ENCODE measurements at regions not wholly inside any gene's neighbourhood (a gene's known extent, or its start where the extent isn't known, plus 50 kb on each side); places are given as distances from the start of the nearest gene placed in this dataset.

DNA sequence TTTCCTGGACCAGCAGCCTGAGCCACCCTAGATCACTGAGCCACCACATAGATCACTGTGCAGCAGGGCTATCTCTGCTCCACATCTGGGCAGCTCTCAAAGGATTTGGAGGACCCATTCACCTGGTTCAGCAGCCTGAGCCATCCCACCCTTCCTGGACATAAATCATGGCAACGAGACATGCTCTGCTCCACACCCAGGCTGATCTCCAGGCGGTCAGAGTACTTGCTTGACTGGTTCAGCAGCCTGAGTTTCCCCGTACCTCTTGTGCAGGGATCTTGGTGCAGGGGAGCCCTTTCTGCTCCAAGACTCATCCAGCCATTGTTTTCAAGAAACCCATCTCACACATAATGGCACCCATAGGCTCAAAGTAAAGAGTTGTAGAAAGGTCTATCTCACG lies 195.3 kb downstream of the LIG4 start:
- no peaks in the 10 kb centered on the region for H3K27me3 ChIP-seq (replicated peaks; ENCODE audit: insufficient read depth, low read depth, low read length, poor library complexity)
- ChIA-PET CTCF (no interaction called here), POLR2A (ENCODE audit: low non-redundant PET) (no interaction called here)
- TF ChIP-seq EZH2 (IDR thresholded peaks at IDR 0.05; ENCODE audit: borderline replicate concordance, low read depth, low read length, poor library complexity, severe bottlenecking), result no peak
- TF ChIP-seq, protein P1, sequence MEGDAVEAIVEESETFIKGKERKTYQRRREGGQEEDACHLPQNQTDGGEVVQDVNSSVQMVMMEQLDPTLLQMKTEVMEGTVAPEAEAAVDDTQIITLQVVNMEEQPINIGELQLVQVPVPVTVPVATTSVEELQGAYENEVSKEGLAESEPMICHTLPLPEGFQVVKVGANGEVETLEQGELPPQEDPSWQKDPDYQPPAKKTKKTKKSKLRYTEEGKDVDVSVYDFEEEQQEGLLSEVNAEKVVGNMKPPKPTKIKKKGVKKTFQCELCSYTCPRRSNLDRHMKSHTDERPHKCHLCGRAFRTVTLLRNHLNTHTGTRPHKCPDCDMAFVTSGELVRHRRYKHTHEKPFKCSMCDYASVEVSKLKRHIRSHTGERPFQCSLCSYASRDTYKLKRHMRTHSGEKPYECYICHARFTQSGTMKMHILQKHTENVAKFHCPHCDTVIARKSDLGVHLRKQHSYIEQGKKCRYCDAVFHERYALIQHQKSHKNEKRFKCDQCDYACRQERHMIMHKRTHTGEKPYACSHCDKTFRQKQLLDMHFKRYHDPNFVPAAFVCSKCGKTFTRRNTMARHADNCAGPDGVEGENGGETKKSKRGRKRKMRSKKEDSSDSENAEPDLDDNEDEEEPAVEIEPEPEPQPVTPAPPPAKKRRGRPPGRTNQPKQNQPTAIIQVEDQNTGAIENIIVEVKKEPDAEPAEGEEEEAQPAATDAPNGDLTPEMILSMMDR (conservative IDR thresholded peaks at IDR 0.05; ENCODE audit: low read depth, low read length), result no peak
- H3K4me1 ChIP-seq (ENCODE audit: insufficient read depth, low read length, poor library complexity, severe bottlenecking), result no peaks in the 10 kb centered on the region
- no TSS peak for BruUV-seq (replicated peaks)
- intact Hi-C loops (cut with micrococcal nuclease; ENCODE audit: unreplicated experiment), result no loop called here
- H3K4me3 ChIP-seq (ENCODE audit: low read depth, low read length, poor library complexity, severe bottlenecking), result no peak overlapping the region
- no peak for DNase-seq (ENCODE audit: low spot score)
- no peaks in the 10 kb centered on the region for H3K9me3 ChIP-seq (ENCODE audit: low read depth, low read length, poor library complexity, severe bottlenecking)
- H3K36me3 ChIP-seq (ENCODE audit: insufficient read depth, low read length, poor library complexity, severe bottlenecking), result no peaks in the 10 kb centered on the region
- no peak overlapping the region for H3K27ac ChIP-seq (ENCODE audit: low read depth, low read length, poor library complexity, severe bottlenecking)

DNA sequence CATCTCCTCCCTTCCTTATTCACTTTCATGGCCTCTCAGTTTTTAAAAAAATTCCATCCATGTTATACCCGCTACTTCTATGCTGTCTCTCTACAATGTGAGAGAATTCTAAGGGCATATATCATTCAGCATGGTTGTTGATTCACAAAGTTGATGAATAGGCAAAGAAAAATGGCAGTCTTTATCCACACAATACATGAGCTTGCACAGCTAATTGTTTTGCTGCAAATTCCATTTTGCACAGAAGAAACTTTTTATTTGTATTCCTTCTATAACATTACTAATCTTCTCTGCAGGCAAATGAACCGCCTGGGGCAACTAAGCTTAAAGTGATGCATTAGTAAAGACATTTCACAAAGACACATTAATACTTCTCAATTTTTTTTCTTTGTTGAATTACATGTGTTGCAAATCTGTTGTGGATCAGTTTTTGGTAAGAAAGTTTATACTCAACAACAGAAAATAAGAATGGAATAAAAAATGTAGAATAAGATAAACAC lies 196.9 kb downstream of the LIG4 start:
- intact Hi-C loops (cut with micrococcal nuclease; ENCODE audit: unreplicated experiment), result no loop called here
- ChIA-PET CTCF (no interaction called here), POLR2A (ENCODE audit: low non-redundant PET) (no interaction called here)
- no peak overlapping the region for H3K4me3 ChIP-seq (ENCODE audit: low read depth, low read length, poor library complexity, severe bottlenecking)
- no peak for TF ChIP-seq EZH2 (IDR thresholded peaks at IDR 0.05; ENCODE audit: borderline replicate concordance, low read depth, low read length, poor library complexity, severe bottlenecking)
- TF ChIP-seq, protein P1 (conservative IDR thresholded peaks at IDR 0.05; ENCODE audit: low read depth, low read length), result no peak
- H3K9me3 ChIP-seq (ENCODE audit: low read depth, low read length, poor library complexity, severe bottlenecking), result no peaks in the 10 kb centered on the region
- no peaks in the 10 kb centered on the region for H3K36me3 ChIP-seq (ENCODE audit: insufficient read depth, low read length, poor library complexity, severe bottlenecking)
- BruUV-seq (replicated peaks), result no TSS peak
- DNase-seq (ENCODE audit: low spot score), result no peak
- no peaks in the 10 kb centered on the region for H3K27me3 ChIP-seq (replicated peaks; ENCODE audit: insufficient read depth, low read depth, low read length, poor library complexity)
- H3K4me1 ChIP-seq (ENCODE audit: insufficient read depth, low read length, poor library complexity, severe bottlenecking), result no peaks in the 10 kb centered on the region
- no peak overlapping the region for H3K27ac ChIP-seq (ENCODE audit: low read depth, low read length, poor library complexity, severe bottlenecking)

DNA sequence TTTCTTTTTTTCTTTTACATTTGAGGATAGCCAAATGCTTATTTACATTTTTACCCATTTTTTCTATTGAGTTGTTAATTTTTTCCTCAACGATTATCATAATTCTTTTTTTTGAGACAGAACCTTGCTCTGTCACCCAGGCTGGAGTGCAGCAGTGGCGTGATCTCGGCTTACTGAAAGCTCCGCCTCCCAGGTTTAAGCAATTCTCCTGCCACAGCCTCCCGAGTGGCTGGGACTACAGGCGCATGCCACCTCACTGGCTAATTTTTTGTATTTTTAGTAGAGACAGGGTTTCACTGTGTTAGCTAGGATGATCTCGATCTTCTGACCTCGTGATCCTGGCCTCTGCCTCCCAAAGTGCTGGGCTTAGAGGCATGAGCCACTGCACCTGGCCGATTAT lies 208.7 kb downstream of the LIG4 start:
- no peak overlapping the region for H3K4me3 ChIP-seq (ENCODE audit: low read depth, low read length, poor library complexity, severe bottlenecking)
- intact Hi-C loops (cut with micrococcal nuclease; ENCODE audit: unreplicated experiment), result no loop called here
- CTCF ChIA-PET, result no interaction called here
- DNase-seq (ENCODE audit: low spot score), result no peak
- no TSS peak for BruUV-seq (replicated peaks)
- H3K4me1 ChIP-seq (ENCODE audit: insufficient read depth, low read length, poor library complexity, severe bottlenecking), result no peaks in the 10 kb centered on the region
- no peak overlapping the region for H3K27ac ChIP-seq (ENCODE audit: low read depth, low read length, poor library complexity, severe bottlenecking)
- TF ChIP-seq, protein P1 (conservative IDR thresholded peaks at IDR 0.05; ENCODE audit: low read depth, low read length), result no peak
- no peak for TF ChIP-seq EZH2 (IDR thresholded peaks at IDR 0.05; ENCODE audit: borderline replicate concordance, low read depth, low read length, poor library complexity, severe bottlenecking)
- no peaks in the 10 kb centered on the region for H3K27me3 ChIP-seq (replicated peaks; ENCODE audit: insufficient read depth, low read depth, low read length, poor library complexity)
- H3K36me3 ChIP-seq (ENCODE audit: insufficient read depth, low read length, poor library complexity, severe bottlenecking), result no peaks in the 10 kb centered on the region
- POLR2A ChIA-PET (ENCODE audit: low non-redundant PET), result no interaction called here
- H3K9me3 ChIP-seq (ENCODE audit: low read depth, low read length, poor library complexity, severe bottlenecking), result no peaks in the 10 kb centered on the region

All from A673 (cell line).